ENCODE measurements at regions not wholly inside any gene's neighbourhood (a gene's known extent, or its start where the extent isn't known, plus 50 kb on each side); places are given as distances from the start of the nearest gene placed in this dataset.

- no peak for TF ChIP-seq CTCF (IDR thresholded peaks at IDR 0.05)
- no peak for TF ChIP-seq POLR2A (IDR thresholded peaks at IDR 0.05)
Measured at GRCh38 chr20:6855796-6856195, 88.3 kb downstream of the BMP2 start.

Measured in transverse colon (tissue), 3 donors.